CD14-positive monocyte (primary cell): ENCODE measurements at regions not wholly inside any gene's neighbourhood (a gene's known extent, or its start where the extent isn't known, plus 50 kb on each side); places are given as distances from the start of the nearest gene placed in this dataset.

ENCODE experiments used
- DNase-seq, 3 donors: peaks; one replicate each; pipeline ENCODE4 v3.0.0-alpha.2; 2011 to 2022
- H2AFZ ChIP-seq: 2 replicates; pipeline ENCODE4 v1.6.0; 2012; ENCODE audit warnings: mild to moderate bottlenecking, low read depth, low read length, inconsistent platforms; ENCODE audit not compliant: insufficient read depth, poor library complexity, severe bottlenecking
- H3K27ac ChIP-seq, 2 donors: 1 replicate in 1 of 2; 2 replicates in 1 of 2; pipeline ENCODE4 v1.5.1; 2012 to 2013; ENCODE audit warnings: low read length in 2 of 2, control low read depth in 1 of 2, inconsistent platforms in 1 of 2, low read depth in 1 of 2, mild to moderate bottlenecking in 1 of 2
- H3K27me3 ChIP-seq, 2 donors: one replicate each; pipeline versions ENCODE4 v1.6.0 to v1.6.1; 2011 to 2013; ENCODE audit warnings: low read length in 2 of 2; ENCODE audit not compliant: control insufficient read depth in 2 of 2, insufficient read depth in 2 of 2
- H3K36me3 ChIP-seq, 2 donors: replicated peaks in 1 of 2; 1 replicate in 1 of 2; 2 replicates in 1 of 2; pipeline versions ENCODE4 v1.5.1 to v1.6.1; 2012 to 2013; ENCODE audit warnings: low read length in 2 of 2, control low read depth in 1 of 2, inconsistent platforms in 1 of 2, mild to moderate bottlenecking in 1 of 2; ENCODE audit not compliant: insufficient read depth in 2 of 2, control insufficient read depth in 1 of 2
- H3K4me1 ChIP-seq, 2 donors: 1 replicate in 1 of 2; 2 replicates in 1 of 2; pipeline versions ENCODE4 v1.5.1 to v1.6.1; 2012 to 2013; ENCODE audit warnings: low read length in 2 of 2, control low read depth in 1 of 2, inconsistent platforms in 1 of 2, mild to moderate bottlenecking in 1 of 2, moderate library complexity in 1 of 2; ENCODE audit not compliant: insufficient read depth in 2 of 2, control insufficient read depth in 1 of 2
- H3K4me2 ChIP-seq: replicated peaks from 2 replicates; pipeline ENCODE3; 2012; ENCODE audit warnings: low read length, moderate library complexity, mild to moderate bottlenecking; ENCODE audit not compliant: poor library complexity, severe bottlenecking; ENCODE audit errors: extremely low read depth
- H3K4me3 ChIP-seq, 3 experiments: fragments of 200-600 bp in 1 of 3; sonication (generic) in 1 of 3; replicated peaks in 1 of 3; 1 replicate in 2 of 3; 2 replicates in 1 of 3; pipeline ENCODE4 v1.5.1; 2011 to 2013; ENCODE audit warnings: low read length in 3 of 3, mild to moderate bottlenecking in 3 of 3, control low read depth in 2 of 3, low read depth in 2 of 3, inconsistent platforms in 1 of 3, moderate library complexity in 1 of 3
- H3K79me2 ChIP-seq: 2 replicates; pipeline ENCODE4 v1.6.0; 2012; ENCODE audit warnings: mild to moderate bottlenecking, control low read depth, inconsistent platforms, low read length, moderate library complexity; ENCODE audit not compliant: insufficient read depth
- H3K9ac ChIP-seq: 2 replicates; pipeline ENCODE4 v1.6.0; 2017; ENCODE audit warnings: low read length, mild to moderate bottlenecking; ENCODE audit not compliant: insufficient read depth, poor library complexity, severe bottlenecking
- H3K9me3 ChIP-seq, 2 donors: replicated peaks in 1 of 2; 1 replicate in 1 of 2; 2 replicates in 1 of 2; pipeline versions ENCODE4 v1.5.1 to v1.6.1; 2012 to 2013; ENCODE audit warnings: low read length in 2 of 2, control low read depth in 1 of 2; ENCODE audit not compliant: control insufficient read depth in 1 of 2, insufficient read depth in 1 of 2
- H4K20me1 ChIP-seq: 2 replicates; pipeline ENCODE4 v1.6.0; 2012; ENCODE audit warnings: mild to moderate bottlenecking, low read length, control low read depth, moderate library complexity; ENCODE audit not compliant: insufficient read depth
- H3K27ac Mint-ChIP-seq, 7 donors: one replicate each; pipeline ENCODE4 v1.8.0; 2020; ENCODE audit warnings: mild to moderate bottlenecking in 7 of 7, mixed read lengths in 7 of 7, moderate library complexity in 6 of 7, inconsistent platforms in 2 of 7
- H3K27me3 Mint-ChIP-seq, 3 donors: one replicate each; pipeline ENCODE4 v1.8.0; 2021 to 2022; ENCODE audit warnings: low read depth in 3 of 3, mild to moderate bottlenecking in 3 of 3, mixed read lengths in 3 of 3, moderate library complexity in 3 of 3, inconsistent platforms in 1 of 3
- H3K36me3 Mint-ChIP-seq, 2 donors: one replicate each; pipeline ENCODE4 v1.8.0; 2020; ENCODE audit warnings: mixed read lengths in 2 of 2, inconsistent platforms in 1 of 2, mild to moderate bottlenecking in 1 of 2
- H3K4me1 Mint-ChIP-seq: one replicate; pipeline ENCODE4 v1.8.0; 2020; ENCODE audit warnings: mild to moderate bottlenecking, mixed read lengths
- H3K4me3 Mint-ChIP-seq, 2 donors: one replicate each; pipeline ENCODE4 v1.8.0; 2020; ENCODE audit warnings: mild to moderate bottlenecking in 2 of 2, mixed read lengths in 2 of 2, moderate library complexity in 1 of 2
- H3K9me3 Mint-ChIP-seq, 7 donors: one replicate each; pipeline ENCODE4 v1.8.0; 2020 to 2022; ENCODE audit warnings: mixed read lengths in 7 of 7, mild to moderate bottlenecking in 6 of 7, moderate library complexity in 6 of 7, inconsistent platforms in 2 of 7
- WGBS: methylation state at CpG from one replicate; pipeline ENCODE4 v1.1.5; 2013; ENCODE audit warnings: missing lambda C conversion rate; ENCODE audit not compliant: insufficient coverage; 5-methylcytosine and 5-hydroxymethylcytosine counted together
- intact Hi-C, 2 donors: fragments of 100-400 bp; cut with micrococcal nuclease; formaldehyde crosslinking; loops; one replicate each; pipeline versions ENCODE4 v1.15.0 to v1.15.1; 2023
- TF ChIP-seq, protein P1 (sequence below): fragments of 200-600 bp; IDR thresholded peaks from one replicate; pipeline ENCODE4 v1.8.0; 2022; ENCODE audit warnings: antibody characterized with exemption, mild to moderate bottlenecking

- TF ChIP-seq, protein P1, sequence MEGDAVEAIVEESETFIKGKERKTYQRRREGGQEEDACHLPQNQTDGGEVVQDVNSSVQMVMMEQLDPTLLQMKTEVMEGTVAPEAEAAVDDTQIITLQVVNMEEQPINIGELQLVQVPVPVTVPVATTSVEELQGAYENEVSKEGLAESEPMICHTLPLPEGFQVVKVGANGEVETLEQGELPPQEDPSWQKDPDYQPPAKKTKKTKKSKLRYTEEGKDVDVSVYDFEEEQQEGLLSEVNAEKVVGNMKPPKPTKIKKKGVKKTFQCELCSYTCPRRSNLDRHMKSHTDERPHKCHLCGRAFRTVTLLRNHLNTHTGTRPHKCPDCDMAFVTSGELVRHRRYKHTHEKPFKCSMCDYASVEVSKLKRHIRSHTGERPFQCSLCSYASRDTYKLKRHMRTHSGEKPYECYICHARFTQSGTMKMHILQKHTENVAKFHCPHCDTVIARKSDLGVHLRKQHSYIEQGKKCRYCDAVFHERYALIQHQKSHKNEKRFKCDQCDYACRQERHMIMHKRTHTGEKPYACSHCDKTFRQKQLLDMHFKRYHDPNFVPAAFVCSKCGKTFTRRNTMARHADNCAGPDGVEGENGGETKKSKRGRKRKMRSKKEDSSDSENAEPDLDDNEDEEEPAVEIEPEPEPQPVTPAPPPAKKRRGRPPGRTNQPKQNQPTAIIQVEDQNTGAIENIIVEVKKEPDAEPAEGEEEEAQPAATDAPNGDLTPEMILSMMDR: no peak
- Histone ChIP-seq H2AFZ (no peak overlapping the region), H3K9ac (no peak overlapping the region), H3K79me2 (no peaks in the 10 kb centered on the region), H3K4me2 (no peak overlapping the region), H3K27ac (no peak overlapping the region), H3K27me3 (no peaks in the 10 kb centered on the region), H3K4me3 (no peak overlapping the region), H4K20me1 (no peaks in the 10 kb centered on the region), H3K36me3 (no peaks in the 10 kb centered on the region), H3K9me3 (peaks cover 0 to 3% of the 10 kb centered on the region in 2 donors), H3K4me1 (no peaks in the 10 kb centered on the region)
- intact Hi-C loops: no loop called here
- Mint-ChIP-seq H3K4me1 (no peaks in the 10 kb centered on the region), H3K27ac (no peak overlapping the region), H3K36me3 (no peaks in the 10 kb centered on the region), H3K27me3 (no peaks in the 10 kb centered on the region), H3K9me3 (peaks cover 0 to 3% (median 1%) of the 10 kb centered on the region in 7 donors), H3K4me3 (no peak overlapping the region)
- DNase-seq: no peak
- WGBS: no CpG with 5 or more reads among the region's 2 CpGs
Measured at GRCh38 chr13:63112799-63113395, 1697.2 kb upstream of the PCDH20 start.

DNA sequence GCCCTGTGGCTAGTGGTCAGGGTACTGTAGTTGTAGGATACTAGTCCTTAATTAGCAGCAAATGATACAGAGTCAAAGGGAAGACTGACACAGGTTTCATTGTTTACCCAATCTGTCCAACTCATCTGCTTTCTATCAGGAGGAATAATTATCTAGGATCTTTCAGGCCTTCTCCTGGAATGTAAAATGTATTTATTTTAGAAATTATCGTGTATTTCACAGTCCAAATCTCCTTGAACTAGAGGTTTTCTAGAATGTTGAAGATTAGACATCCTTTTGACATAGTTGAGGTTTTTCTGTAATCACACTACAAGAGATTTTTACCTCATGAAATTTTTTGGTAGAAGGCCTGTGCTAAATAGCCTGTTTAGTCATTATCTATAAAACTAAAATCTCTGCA, 1694.8 kb upstream of the PCDH20 start:
- DNase-seq: no peak
- Mint-ChIP-seq H3K27ac (no peak overlapping the region), H3K4me3 (no peak overlapping the region), H3K27me3 (no peaks in the 10 kb centered on the region), H3K9me3 (peaks cover 0 to 2% (median 0%) of the 10 kb centered on the region in 7 donors), H3K36me3 (no peaks in the 10 kb centered on the region), H3K4me1 (no peaks in the 10 kb centered on the region)
- WGBS: no CpG with 5 or more reads among the region's 1 CpG
- no peaks in the 10 kb centered on the region for H4K20me1 ChIP-seq
- H3K27ac ChIP-seq: no peak overlapping the region
- H3K36me3 ChIP-seq: no peaks in the 10 kb centered on the region
- no peak overlapping the region for H2AFZ ChIP-seq
- no peak overlapping the region for H3K4me3 ChIP-seq
- H3K27me3 ChIP-seq: no peaks in the 10 kb centered on the region
- no peaks in the 10 kb centered on the region for H3K4me1 ChIP-seq
- no peaks in the 10 kb centered on the region for H3K9me3 ChIP-seq
- no peak overlapping the region for H3K9ac ChIP-seq
- H3K79me2 ChIP-seq: no peaks in the 10 kb centered on the region
- TF ChIP-seq, protein P1: no peak
- H3K4me2 ChIP-seq: no peak overlapping the region
- intact Hi-C loops: no loop called here
